ENCODE measurements at regions not wholly inside any gene's neighbourhood (a gene's known extent, or its start where the extent isn't known, plus 50 kb on each side); places are given as distances from the start of the nearest gene placed in this dataset.
"Not testable (repeated sequence)": the region's sequence is repeated elsewhere in the genome, so short reads cannot be mapped to it uniquely, and the experiment has no call there.

- no peak for DNase-seq (ENCODE audit: low read depth)
Observed at GRCh38 chr3:40753291-40753770, 228.6 kb downstream of the ZNF621 start.

GRCh38 chr3:40753951-40754350, 229.2 kb downstream of the ZNF621 start:
- no peak for DNase-seq (ENCODE audit: low read depth)

GRCh38 chr3:40754994-40755393, 230.2 kb downstream of the ZNF621 start:
- no peak for DNase-seq (ENCODE audit: low read depth)

- no peak for DNase-seq (ENCODE audit: low read depth)
Observed at GRCh38 chr3:40756500-40756899, 231.7 kb downstream of the ZNF621 start.

- DNase-seq (ENCODE audit: low read depth): not testable (repeated sequence)
Observed at GRCh38 chr3:40762771-40763170, 238.0 kb downstream of the ZNF621 start.

GRCh38 chr3:40763807-40764206, 239.0 kb downstream of the ZNF621 start:
- no peak for DNase-seq (ENCODE audit: low read depth)

- no peak for DNase-seq (ENCODE audit: low read depth)
Observed at GRCh38 chr3:40764747-40765146, 240.0 kb downstream of the ZNF621 start.

GRCh38 chr3:40765884-40766283, 241.1 kb downstream of the ZNF621 start:
- no peak for DNase-seq (ENCODE audit: low read depth)

GRCh38 chr3:40766396-40766795, 241.6 kb downstream of the ZNF621 start:
- DNase-seq (ENCODE audit: low read depth): no peak

- no peak for DNase-seq (ENCODE audit: low read depth)
Observed at GRCh38 chr3:40768046-40768445, 243.3 kb downstream of the ZNF621 start.

GRCh38 chr3:40768536-40768935, 243.8 kb downstream of the ZNF621 start:
- DNase-seq (ENCODE audit: low read depth): peak; percentile 3

GRCh38 chr3:40770061-40770460, 245.3 kb downstream of the ZNF621 start:
- no peak for DNase-seq (ENCODE audit: low read depth)

GRCh38 chr3:40771112-40771511, 246.4 kb downstream of the ZNF621 start:
- DNase-seq (ENCODE audit: low read depth): no peak

GRCh38 chr3:40779039-40779438, 254.3 kb downstream of the ZNF621 start:
- no peak for DNase-seq (ENCODE audit: low read depth)

GRCh38 chr3:40780291-40780924, 255.6 kb downstream of the ZNF621 start:
- no peak for DNase-seq (ENCODE audit: low read depth)

- DNase-seq (ENCODE audit: low read depth): no peak
Observed at GRCh38 chr3:40780925-40781406, 256.2 kb downstream of the ZNF621 start.

GRCh38 chr3:40782111-40782721, 257.5 kb downstream of the ZNF621 start:
- DNase-seq (ENCODE audit: low read depth): no peak

- DNase-seq (ENCODE audit: low read depth): no peak
Observed at GRCh38 chr3:40790746-40791145, 266.0 kb downstream of the ZNF621 start.

- DNase-seq (ENCODE audit: low read depth): no peak
Observed at GRCh38 chr3:40793730-40794129, 269.0 kb downstream of the ZNF621 start.

- DNase-seq (ENCODE audit: low read depth): peak; percentile 93
Observed at GRCh38 chr3:40800343-40800742, 275.6 kb downstream of the ZNF621 start.

- peak; percentile 16 for DNase-seq (ENCODE audit: low read depth)
Observed at GRCh38 chr3:40801284-40801741, 276.6 kb downstream of the ZNF621 start.

GRCh38 chr3:40803311-40803710, 278.6 kb downstream of the ZNF621 start:
- DNase-seq (ENCODE audit: low read depth): no peak

- no peak for DNase-seq (ENCODE audit: low read depth)
Observed at GRCh38 chr3:40805456-40805855, 280.7 kb downstream of the ZNF621 start.

GRCh38 chr3:40810813-40811212, 286.1 kb downstream of the ZNF621 start:
- no peak for DNase-seq (ENCODE audit: low read depth)

Data from HS-5 (cell line).